GM10248 (cell line): ENCODE measurements at regions not wholly inside any gene's neighbourhood (a gene's known extent, or its start where the extent isn't known, plus 50 kb on each side); places are given as distances from the start of the nearest gene placed in this dataset.

Source experiments
- CTCF ChIA-PET: fragments of 300-600 bp; sonication (Branson Sonifier 250); formaldehyde crosslinking; extraction: SDS; loops from one replicate; lab custom pipeline; 2021; ENCODE audit warnings: antibody characterized with exemption; lab: Yijun Ruan, JAX
- POLR2A ChIA-PET: fragments of 350-650 bp; sonication (Branson Sonifier 250); formaldehyde crosslinking; extraction: SDS; loops from one replicate; lab custom pipeline; 2020; ENCODE audit warnings: antibody characterized with exemption; lab: Yijun Ruan, JAX
- DNase-seq: peaks from one replicate; pipeline ENCODE4 v3.0.0; 2012; ENCODE audit errors: extremely low spot score
- CTCF ChIP-seq: IDR thresholded peaks from 2 replicates; pipeline ENCODE4 v1.5.1; 2012; ENCODE audit warnings: mild to moderate bottlenecking, low read depth; ENCODE audit errors: extremely low read depth, missing control alignments, control extremely low read depth

- DNase-seq, result no peak
- ChIA-PET POLR2A (no interaction called here), CTCF (interaction anchor here (1.2 to 2.5 kb wide), 4 partner anchors 23 to 466 kb away, joined by 3 to 13 read pairs (median 5); no protein-coding TSS in a partner anchor)
- no peak for TF ChIP-seq CTCF
Observed at GRCh38 chr3:161422171-161422700, 50.9 kb upstream of the SPTSSB start.
